HCT116 (cell line): ENCODE measurements at regions not wholly inside any gene's neighbourhood (a gene's known extent, or its start where the extent isn't known, plus 50 kb on each side); places are given as distances from the start of the nearest gene placed in this dataset.

Experiments used
- CTCF ChIP-seq, 3 experiments: fragments of 200-600 bp in 1 of 3; sonication (generic) in 1 of 3; IDR thresholded peaks in 2 of 3; conservative IDR thresholded peaks in 1 of 3; 2 replicates each; pipeline ENCODE4 v1.5.1; 2012 to 2017; ENCODE audit warnings: low read depth in 2 of 3, low read length in 2 of 3, antibody characterized with exemption in 1 of 3, borderline replicate concordance in 1 of 3, control low read depth in 1 of 3, mild to moderate bottlenecking in 1 of 3, mixed read lengths in 1 of 3, mixed run types in 1 of 3, moderate library complexity in 1 of 3; ENCODE audit not compliant: insufficient read depth in 1 of 3
- EZH2 ChIP-seq: fragments of 200-600 bp; sonication (generic); IDR thresholded peaks from 2 replicates; pipeline ENCODE4 v1.6.1; 2017; ENCODE audit warnings: antibody characterized with exemption, mixed run types
- JUND ChIP-seq: IDR thresholded peaks from 2 replicates; pipeline ENCODE4 v1.6.1; 2012
- POLR2A ChIP-seq: IDR thresholded peaks from 2 replicates; pipeline ENCODE4 v1.7.0; 2011; ENCODE audit warnings: borderline replicate concordance; ENCODE audit not compliant: insufficient read depth, insufficient read length; ENCODE audit errors: extremely low read depth
- POLR2AphosphoS5 ChIP-seq: IDR thresholded peaks from 2 replicates; pipeline ENCODE4 v1.6.1; 2011; ENCODE audit warnings: mild to moderate bottlenecking, low read depth, low read length, moderate library complexity
- TCF7L2 ChIP-seq: IDR thresholded peaks from 2 replicates; pipeline ENCODE4 v1.7.0; 2011; ENCODE audit warnings: borderline replicate concordance, inconsistent platforms; ENCODE audit not compliant: insufficient read depth, insufficient read length; ENCODE audit errors: extremely low read depth
- YY1 ChIP-seq: IDR thresholded peaks from 2 replicates; pipeline ENCODE4 v1.6.1; 2011; ENCODE audit warnings: low read length, low read depth, moderate library complexity, mild to moderate bottlenecking; ENCODE audit not compliant: insufficient replicate concordance; ENCODE audit errors: extremely low read depth
- TF ChIP-seq, protein P1 (sequence below): IDR thresholded peaks from 2 replicates; pipeline ENCODE4 v1.6.1; 2012

DNA sequence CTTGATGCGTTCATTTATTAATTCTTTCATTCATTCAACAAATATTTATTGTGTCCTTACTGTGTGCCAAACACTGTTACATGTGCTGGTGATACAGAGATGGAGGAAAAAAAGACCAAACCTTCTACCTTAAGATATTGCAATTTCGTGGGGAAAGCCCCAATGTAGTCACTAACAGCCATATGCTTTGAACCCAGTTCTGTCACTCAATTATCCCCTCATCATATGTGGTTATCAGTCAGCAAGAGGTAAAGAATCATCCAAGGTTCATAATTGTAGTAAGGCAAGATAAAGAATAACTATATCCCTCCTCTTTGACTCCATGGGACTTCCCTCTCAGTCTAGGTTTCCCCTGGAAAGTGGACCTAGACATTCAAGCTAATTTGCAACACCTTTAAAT is 1185.6 kb upstream of the CELF4 start:
- TF ChIP-seq CTCF (IDR thresholded peaks at IDR 0.05 in 2 of 3, conservative IDR thresholded peaks at IDR 0.05 in 1 of 3; ENCODE audit: borderline replicate concordance in 1 of 3, insufficient read depth in 1 of 3, low read depth in 2 of 3, low read length in 2 of 3) (no peak), POLR2A (no peak), POLR2AphosphoS5 (no peak), JUND (no peak), TCF7L2 (no peak), EZH2 (no peak), YY1 (no peak)
- TF ChIP-seq, protein P1, sequence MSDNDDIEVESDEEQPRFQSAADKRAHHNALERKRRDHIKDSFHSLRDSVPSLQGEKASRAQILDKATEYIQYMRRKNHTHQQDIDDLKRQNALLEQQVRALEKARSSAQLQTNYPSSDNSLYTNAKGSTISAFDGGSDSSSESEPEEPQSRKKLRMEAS: no peak
